HCT116 (cell line): ENCODE measurements at regions not wholly inside any gene's neighbourhood (a gene's known extent, or its start where the extent isn't known, plus 50 kb on each side); places are given as distances from the start of the nearest gene placed in this dataset.

Experiments used
- ATAC-seq: fragments of 200-7000 bp; cut with Tn5 transposase; 2 replicates; pipeline ENCODE4 v1.9.1; 2020; ENCODE audit warnings: mild to moderate bottlenecking, moderate library complexity
- BruUV-seq: library from RNA; stranded (reverse); fragments of 400-500 nt; replicated peaks from 2 replicates; lab custom pipeline; 2021; lab: Mats Ljungman, UMichigan
- CTCF ChIA-PET: fragments of 300-600 bp; sonication (Branson Sonifier 250); formaldehyde crosslinking; loops from one replicate; lab custom pipeline; 2021; ENCODE audit warnings: antibody characterized with exemption; lab: Charles Lee
- POLR2A ChIA-PET: fragments of 300-600, 350-600 bp; sonication (Branson Sonifier 250); formaldehyde crosslinking; loops from one replicate; lab custom pipeline; 2021; ENCODE audit warnings: antibody characterized with exemption; lab: Charles Lee
- RAD21 ChIA-PET, 2 experiments: fragments of 300-600 bp; sonication (Branson Sonifier 250); formaldehyde crosslinking; loops; one replicate each; lab custom pipeline; 2023; ENCODE audit warnings: low total read pairs in 2 of 2; ENCODE audit not compliant: uncharacterized antibody in 2 of 2, unreplicated experiment in 2 of 2, low non-redundant PET in 1 of 2; lab: Charles Lee
- DNase-seq: peaks from one replicate; pipeline ENCODE4 v3.0.0-alpha.2; 2010; ENCODE audit warnings: low read depth, low spot score
- H2AFZ ChIP-seq: fragments of 200-600 bp; shearing (Covaris generic), sonication (generic); 2 replicates; pipeline ENCODE4 v1.6.1; 2017; ENCODE audit warnings: low read depth, mixed run types, mixed read lengths, antibody characterized with exemption, low read length; ENCODE audit not compliant: poor library complexity, severe bottlenecking
- H3K27ac ChIP-seq: 2 replicates; pipeline ENCODE4 v1.5.1; 2012; ENCODE audit warnings: low read depth, low read length
- H3K27me3 ChIP-seq: fragments of 200-600 bp; sonication (generic); 2 replicates; pipeline ENCODE4 v1.6.1; 2016; ENCODE audit warnings: mixed run types, low read length, mixed read lengths; ENCODE audit not compliant: insufficient read depth
- H3K36me3 ChIP-seq, 2 experiments: fragments of 200-500 bp in 1 of 2; fragments of 200-600 bp in 1 of 2; sonication (Bioruptor generic) in 1 of 2; sonication (generic) in 1 of 2; 2 replicates each; pipeline versions ENCODE4 v1.5.1 to v1.6.1; 2014 to 2016; ENCODE audit warnings: low read length in 2 of 2, inconsistent platforms in 1 of 2, mixed read lengths in 1 of 2, mixed run types in 1 of 2; ENCODE audit not compliant: insufficient read depth in 2 of 2, control insufficient read depth in 1 of 2
- H3K4me1 ChIP-seq, 2 experiments: fragments of 200-600 bp in 1 of 2; sonication (generic) in 1 of 2; 2 replicates each; pipeline versions ENCODE4 v1.5.1 to v1.6.1; 2012 to 2017; ENCODE audit warnings: low read length in 2 of 2, inconsistent platforms in 1 of 2, mild to moderate bottlenecking in 1 of 2, mixed read lengths in 1 of 2, mixed run types in 1 of 2, moderate library complexity in 1 of 2; ENCODE audit not compliant: insufficient read depth in 2 of 2, control insufficient read depth in 1 of 2
- H3K4me2 ChIP-seq: fragments of 200-600 bp; sonication (generic); 2 replicates; pipeline ENCODE4 v1.6.1; 2017; ENCODE audit warnings: mixed run types, low read length, mixed read lengths
- H3K4me3 ChIP-seq, 2 experiments: fragments of 200-600 bp in 1 of 2; sonication (generic) in 1 of 2; replicated peaks in 1 of 2; 2 replicates each; pipeline ENCODE4 v1.5.1; 2011 to 2016; ENCODE audit warnings: low read length in 2 of 2, control low read depth in 1 of 2, low read depth in 1 of 2, mild to moderate bottlenecking in 1 of 2, mixed read lengths in 1 of 2, mixed run types in 1 of 2
- H3K79me2 ChIP-seq: fragments of 200-600 bp; sonication (generic); 2 replicates; pipeline ENCODE4 v1.6.1; 2017; ENCODE audit warnings: mild to moderate bottlenecking, mixed run types, low read length, moderate library complexity, mixed read lengths; ENCODE audit not compliant: insufficient read depth
- H3K9ac ChIP-seq: fragments of 200-600 bp; sonication (generic); 2 replicates; pipeline ENCODE4 v1.6.1; 2016; ENCODE audit warnings: low read length, mixed read lengths
- H3K9me2 ChIP-seq: fragments of 200-600 bp; sonication (generic), shearing (Covaris generic); 2 replicates; pipeline ENCODE4 v1.6.1; 2017; ENCODE audit warnings: mixed run types, mild to moderate bottlenecking, moderate library complexity; ENCODE audit not compliant: insufficient read depth
- H3K9me3 ChIP-seq, 2 experiments: fragments of 200-500 bp in 1 of 2; fragments of 200-600 bp in 1 of 2; sonication (Bioruptor generic) in 1 of 2; sonication (generic) in 1 of 2; 2 replicates each; pipeline ENCODE4 v1.6.1; 2014 to 2017; ENCODE audit warnings: low read length in 2 of 2, mixed read lengths in 2 of 2, inconsistent platforms in 1 of 2, low read depth in 1 of 2, mild to moderate bottlenecking in 1 of 2, mixed run types in 1 of 2, moderate library complexity in 1 of 2; ENCODE audit not compliant: control insufficient read depth in 1 of 2, insufficient read depth in 1 of 2
- H4K20me1 ChIP-seq: fragments of 200-600 bp; sonication (generic), shearing (Covaris generic); 2 replicates; pipeline ENCODE4 v1.6.1; 2017; ENCODE audit warnings: mixed run types, mild to moderate bottlenecking, moderate library complexity; ENCODE audit not compliant: insufficient read depth
- CEBPB ChIP-seq: IDR thresholded peaks from 2 replicates; pipeline ENCODE4 v1.6.1; 2012; ENCODE audit warnings: low read depth
- ELF1 ChIP-seq: IDR thresholded peaks from 2 replicates; pipeline ENCODE4 v1.6.1; 2012; ENCODE audit warnings: low read depth, borderline replicate concordance
- EZH2phosphoT487 ChIP-seq: fragments of 200-600 bp; IDR thresholded peaks from 2 replicates; pipeline ENCODE4 v1.6.1; 2018; ENCODE audit warnings: antibody characterized with exemption, borderline replicate concordance
- POLR2A ChIP-seq: IDR thresholded peaks from 2 replicates; pipeline ENCODE4 v1.7.0; 2011; ENCODE audit warnings: borderline replicate concordance; ENCODE audit not compliant: insufficient read depth, insufficient read length; ENCODE audit errors: extremely low read depth
- RAD21 ChIP-seq: IDR thresholded peaks from 2 replicates; pipeline ENCODE4 v1.6.1; 2012; ENCODE audit warnings: low read depth, mild to moderate bottlenecking
- SIN3A ChIP-seq: IDR thresholded peaks from 2 replicates; pipeline ENCODE4 v1.6.1; 2012; ENCODE audit warnings: low read depth
- TCF7L2 ChIP-seq: IDR thresholded peaks from 2 replicates; pipeline ENCODE4 v1.7.0; 2011; ENCODE audit warnings: borderline replicate concordance, inconsistent platforms; ENCODE audit not compliant: insufficient read depth, insufficient read length; ENCODE audit errors: extremely low read depth
- YY1 ChIP-seq: IDR thresholded peaks from 2 replicates; pipeline ENCODE4 v1.6.1; 2011; ENCODE audit warnings: low read length, low read depth, moderate library complexity, mild to moderate bottlenecking; ENCODE audit not compliant: insufficient replicate concordance; ENCODE audit errors: extremely low read depth
- ZFX ChIP-seq: fragments of 450-650 bp; IDR thresholded peaks from 2 replicates; pipeline ENCODE4 v1.6.1; 2017
- ZNF274 ChIP-seq: fragments of 200-500 bp; sonication (Bioruptor generic); IDR thresholded peaks from 2 replicates; pipeline ENCODE4 v1.6.1; 2014; ENCODE audit warnings: mild to moderate bottlenecking, low read depth, low read length, inconsistent platforms
- intact Hi-C: fragments of 100-400 bp; cut with micrococcal nuclease; formaldehyde crosslinking; loops from 2 replicates; pipeline ENCODE4 v1.10.0; 2022
- TF ChIP-seq, protein P1 (sequence below), 3 experiments: fragments of 200-600 bp in 1 of 3; sonication (generic) in 1 of 3; IDR thresholded peaks in 2 of 3; conservative IDR thresholded peaks in 1 of 3; 2 replicates each; pipeline ENCODE4 v1.5.1; 2012 to 2017; ENCODE audit warnings: low read depth in 2 of 3, low read length in 2 of 3, antibody characterized with exemption in 1 of 3, borderline replicate concordance in 1 of 3, control low read depth in 1 of 3, mild to moderate bottlenecking in 1 of 3, mixed read lengths in 1 of 3, mixed run types in 1 of 3, moderate library complexity in 1 of 3; ENCODE audit not compliant: insufficient read depth in 1 of 3
- TF ChIP-seq, protein P2 (sequence below): IDR thresholded peaks from 2 replicates; pipeline ENCODE4 v1.6.1; 2012
- TF ChIP-seq, protein P3 (sequence below): IDR thresholded peaks from 2 replicates; pipeline ENCODE4 v1.6.1; 2012

DNA sequence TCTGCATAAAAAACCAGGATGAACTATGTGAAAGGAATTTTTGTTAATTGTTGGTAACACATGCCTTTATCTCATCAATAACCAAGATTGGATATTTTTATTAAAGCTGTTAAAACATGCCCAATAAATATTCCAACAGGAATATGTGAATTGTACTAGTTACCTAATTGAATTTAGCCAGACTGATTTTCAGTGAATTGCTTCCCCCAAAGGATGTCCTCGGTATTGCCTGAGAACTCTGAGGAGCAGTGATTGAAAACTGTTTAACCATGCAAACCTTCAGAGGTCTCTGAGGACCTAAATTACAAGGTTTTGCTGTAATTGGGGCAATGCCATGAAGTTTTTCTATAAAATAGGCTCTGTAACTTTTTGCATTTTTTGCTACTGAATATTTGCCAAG, 66.6 kb downstream of the BLTP1 start:
- intact Hi-C loops = no loop called here
- no peak overlapping the region for H3K27ac ChIP-seq
- no peak overlapping the region for H3K9ac ChIP-seq
- no peak for DNase-seq
- POLR2A ChIA-PET = no interaction called here
- no peaks in the 10 kb centered on the region for H3K79me2 ChIP-seq
- BruUV-seq = no TSS peak
- ATAC-seq = peak; percentile 63; the same call in 1 of the 2 replicates
- CTCF ChIA-PET = interaction anchor here (0.8 kb wide), 1 partner anchor 56 kb away, joined by 3 read pairs; no protein-coding TSS in a partner anchor
- RAD21 ChIA-PET = no interaction called here
- no peaks in the 10 kb centered on the region for H3K9me3 ChIP-seq
- H3K4me3 ChIP-seq = no peak overlapping the region
- H3K4me2 ChIP-seq = no peak overlapping the region
- H3K4me1 ChIP-seq = no peaks in the 10 kb centered on the region
- no peaks in the 10 kb centered on the region for H3K27me3 ChIP-seq
- H2AFZ ChIP-seq = no peak overlapping the region
- H3K36me3 ChIP-seq = no peaks in the 10 kb centered on the region
- no peaks in the 10 kb centered on the region for H4K20me1 ChIP-seq
- H3K9me2 ChIP-seq = no peaks in the 10 kb centered on the region
- TF ChIP-seq EZH2phosphoT487 = no peak
- TF ChIP-seq, protein P1, sequence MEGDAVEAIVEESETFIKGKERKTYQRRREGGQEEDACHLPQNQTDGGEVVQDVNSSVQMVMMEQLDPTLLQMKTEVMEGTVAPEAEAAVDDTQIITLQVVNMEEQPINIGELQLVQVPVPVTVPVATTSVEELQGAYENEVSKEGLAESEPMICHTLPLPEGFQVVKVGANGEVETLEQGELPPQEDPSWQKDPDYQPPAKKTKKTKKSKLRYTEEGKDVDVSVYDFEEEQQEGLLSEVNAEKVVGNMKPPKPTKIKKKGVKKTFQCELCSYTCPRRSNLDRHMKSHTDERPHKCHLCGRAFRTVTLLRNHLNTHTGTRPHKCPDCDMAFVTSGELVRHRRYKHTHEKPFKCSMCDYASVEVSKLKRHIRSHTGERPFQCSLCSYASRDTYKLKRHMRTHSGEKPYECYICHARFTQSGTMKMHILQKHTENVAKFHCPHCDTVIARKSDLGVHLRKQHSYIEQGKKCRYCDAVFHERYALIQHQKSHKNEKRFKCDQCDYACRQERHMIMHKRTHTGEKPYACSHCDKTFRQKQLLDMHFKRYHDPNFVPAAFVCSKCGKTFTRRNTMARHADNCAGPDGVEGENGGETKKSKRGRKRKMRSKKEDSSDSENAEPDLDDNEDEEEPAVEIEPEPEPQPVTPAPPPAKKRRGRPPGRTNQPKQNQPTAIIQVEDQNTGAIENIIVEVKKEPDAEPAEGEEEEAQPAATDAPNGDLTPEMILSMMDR (IDR thresholded peaks at IDR 0.05 in 2 of 3, conservative IDR thresholded peaks at IDR 0.05 in 1 of 3; ENCODE audit: borderline replicate concordance in 1 of 3, insufficient read depth in 1 of 3, low read depth in 2 of 3, low read length in 2 of 3) = peak in 2 of 3 experiments; percentile 33 to 55; a peak in 3 of 6 replicates

DNA sequence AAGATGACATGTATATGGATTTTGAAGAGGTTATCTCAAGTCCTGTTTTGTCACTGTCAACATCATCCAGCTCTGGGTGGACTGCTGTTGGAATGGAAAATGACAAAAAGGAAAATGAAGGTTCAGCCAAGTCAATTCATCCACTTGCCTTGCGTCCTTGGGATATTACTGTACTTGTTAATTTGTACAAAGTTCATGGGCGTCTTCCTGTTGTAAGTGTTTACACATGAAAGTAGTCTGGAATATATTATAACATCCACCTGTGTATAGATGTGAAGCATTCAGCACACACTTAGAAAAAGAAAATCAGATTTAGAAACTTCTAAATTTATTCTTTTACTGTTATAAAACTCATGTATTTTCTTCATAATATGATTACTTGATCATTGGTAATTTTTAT, 67.2 kb downstream of the BLTP1 start:
- H3K27me3 ChIP-seq = no peaks in the 10 kb centered on the region
- H3K36me3 ChIP-seq = no peaks in the 10 kb centered on the region
- intact Hi-C loops = no loop called here
- POLR2A ChIA-PET = no interaction called here
- ATAC-seq = no peak
- H3K79me2 ChIP-seq = no peaks in the 10 kb centered on the region
- no peak overlapping the region for H2AFZ ChIP-seq
- no peaks in the 10 kb centered on the region for H3K9me2 ChIP-seq
- H3K4me2 ChIP-seq = no peak overlapping the region
- no peaks in the 10 kb centered on the region for H3K9me3 ChIP-seq
- no peaks in the 10 kb centered on the region for H4K20me1 ChIP-seq
- DNase-seq = no peak
- H3K4me3 ChIP-seq = no peak overlapping the region
- no TSS peak for BruUV-seq
- CTCF ChIA-PET = no interaction called here
- RAD21 ChIA-PET = no interaction called here
- TF ChIP-seq SIN3A = no peak
- no peak for TF ChIP-seq YY1
- TF ChIP-seq, protein P2, sequence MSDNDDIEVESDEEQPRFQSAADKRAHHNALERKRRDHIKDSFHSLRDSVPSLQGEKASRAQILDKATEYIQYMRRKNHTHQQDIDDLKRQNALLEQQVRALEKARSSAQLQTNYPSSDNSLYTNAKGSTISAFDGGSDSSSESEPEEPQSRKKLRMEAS = no peak
- TF ChIP-seq RAD21 = no peak
- TF ChIP-seq ZNF274 = no peak
- no peak for TF ChIP-seq ELF1
- no peak for TF ChIP-seq TCF7L2
- TF ChIP-seq POLR2A = no peak
- TF ChIP-seq, protein P3, sequence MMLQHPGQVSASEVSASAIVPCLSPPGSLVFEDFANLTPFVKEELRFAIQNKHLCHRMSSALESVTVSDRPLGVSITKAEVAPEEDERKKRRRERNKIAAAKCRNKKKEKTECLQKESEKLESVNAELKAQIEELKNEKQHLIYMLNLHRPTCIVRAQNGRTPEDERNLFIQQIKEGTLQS = no peak
- TF ChIP-seq CEBPB = no peak
- no peak for TF ChIP-seq ZFX
- no peaks in the 10 kb centered on the region for H3K4me1 ChIP-seq
- H3K27ac ChIP-seq = no peak overlapping the region
- H3K9ac ChIP-seq = no peak overlapping the region
